ENCODE measurements at regions not wholly inside any gene's neighbourhood (a gene's known extent, or its start where the extent isn't known, plus 50 kb on each side); places are given as distances from the start of the nearest gene placed in this dataset.
"Not testable (repeated sequence)": the region's sequence is repeated elsewhere in the genome, so short reads cannot be mapped to it uniquely, and the experiment has no call there.

GRCh38 chr5:105213078-105213477 lies 1650.5 kb upstream of the NUDT12 start:
- DNase-seq = no peak

- no peak for DNase-seq
These were observed 1644.5 kb upstream of the NUDT12 start for GRCh38 chr5:105207066-105207465.

- DNase-seq = no peak
These were observed 1634.9 kb upstream of the NUDT12 start for GRCh38 chr5:105197531-105197930.

GRCh38 chr5:105195765-105196164 lies 1633.2 kb upstream of the NUDT12 start:
- no peak for DNase-seq

- no peak for DNase-seq
These were observed 1610.3 kb upstream of the NUDT12 start for GRCh38 chr5:105172918-105173317.

- DNase-seq = no peak
These were observed 1606.2 kb upstream of the NUDT12 start for GRCh38 chr5:105168806-105169205.

GRCh38 chr5:105167092-105167491 lies 1604.5 kb upstream of the NUDT12 start:
- DNase-seq = no peak

- no peak for DNase-seq
These were observed 1601.0 kb upstream of the NUDT12 start for GRCh38 chr5:105163547-105163946.

- not testable (repeated sequence) for DNase-seq
These were observed 1600.0 kb upstream of the NUDT12 start for GRCh38 chr5:105162557-105162956.

GRCh38 chr5:105158526-105158925 lies 1595.9 kb upstream of the NUDT12 start:
- no peak for DNase-seq

- DNase-seq = no peak
These were observed 1587.7 kb upstream of the NUDT12 start for GRCh38 chr5:105150323-105150722.

- DNase-seq = no peak
These were observed 1584.3 kb upstream of the NUDT12 start for GRCh38 chr5:105146867-105147266.

GRCh38 chr5:105145152-105145551 lies 1582.6 kb upstream of the NUDT12 start:
- DNase-seq = no peak

GRCh38 chr5:105134328-105134727 lies 1571.7 kb upstream of the NUDT12 start:
- DNase-seq = no peak

GRCh38 chr5:105133087-105133486 lies 1570.5 kb upstream of the NUDT12 start:
- DNase-seq = no peak

- DNase-seq = no peak
These were observed 1570.0 kb upstream of the NUDT12 start for GRCh38 chr5:105132581-105132980.

- DNase-seq = no peak
These were observed 1568.5 kb upstream of the NUDT12 start for GRCh38 chr5:105131045-105131444.

- peak; percentile 13 to 48 (median 28) for DNase-seq
These were observed 1539.0 kb upstream of the NUDT12 start for GRCh38 chr5:105101577-105101976.

GRCh38 chr5:105088961-105089360 lies 1526.4 kb upstream of the NUDT12 start:
- no peak for DNase-seq

- no peak for DNase-seq
These were observed 1525.5 kb upstream of the NUDT12 start for GRCh38 chr5:105088102-105088501.

GRCh38 chr5:105057893-105058292 lies 1495.3 kb upstream of the NUDT12 start:
- DNase-seq = no peak

GRCh38 chr5:105057001-105057436 lies 1494.4 kb upstream of the NUDT12 start:
- DNase-seq = no peak

- DNase-seq = no peak
These were observed 1491.8 kb upstream of the NUDT12 start for GRCh38 chr5:105054406-105054805.

- no peak for DNase-seq
These were observed 1480.0 kb upstream of the NUDT12 start for GRCh38 chr5:105042623-105043022.

- not testable (repeated sequence) for DNase-seq
These were observed 1474.2 kb upstream of the NUDT12 start for GRCh38 chr5:105036814-105037213.
